ENCODE measurements at regions not wholly inside any gene's neighbourhood (a gene's known extent, or its start where the extent isn't known, plus 50 kb on each side); places are given as distances from the start of the nearest gene placed in this dataset.

DNA sequence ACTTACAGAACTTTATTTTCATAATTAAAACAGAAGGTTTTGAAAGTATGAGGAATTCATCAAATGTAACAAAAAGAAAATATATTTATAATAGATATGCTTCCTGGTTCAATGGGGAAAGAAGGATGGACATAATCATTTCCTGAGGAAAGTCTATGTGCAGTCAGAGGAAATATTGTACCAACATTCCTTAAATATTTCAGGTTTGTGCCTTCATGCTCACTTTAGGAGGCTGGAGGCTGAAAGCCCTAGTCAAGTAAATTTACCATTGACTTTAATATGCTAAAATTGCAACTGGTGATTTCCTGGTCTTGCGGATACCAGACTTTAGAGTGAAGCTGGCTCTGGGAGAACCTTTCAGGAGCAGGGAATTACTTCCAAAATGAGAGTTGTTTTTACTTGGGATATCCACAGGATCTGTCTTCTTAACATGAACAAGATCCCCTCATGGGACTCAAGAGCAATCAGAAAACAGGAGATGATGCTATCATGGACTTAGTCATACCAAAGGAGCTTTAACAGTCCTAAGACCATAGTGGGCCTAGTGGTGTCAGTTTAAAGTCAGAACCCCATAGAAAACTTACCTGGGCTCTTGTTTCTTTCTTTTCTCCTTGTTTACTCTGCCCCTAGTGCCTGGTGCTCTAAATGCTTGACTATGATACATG, 762.8 kb upstream of the GRAMD2B start:
- Histone ChIP-seq H3K4me3 (no peak overlapping the region), H3K4me1 (ENCODE audit: low read depth) (no peaks in the 10 kb centered on the region), H3K9me3 (no peaks in the 10 kb centered on the region), H3K36me3 (ENCODE audit: low read depth) (no peaks in the 10 kb centered on the region)
- intact Hi-C loops (cut with DNase I, micrococcal nuclease), result no loop called here
- no peak for DNase-seq
- TF ChIP-seq, protein P1, sequence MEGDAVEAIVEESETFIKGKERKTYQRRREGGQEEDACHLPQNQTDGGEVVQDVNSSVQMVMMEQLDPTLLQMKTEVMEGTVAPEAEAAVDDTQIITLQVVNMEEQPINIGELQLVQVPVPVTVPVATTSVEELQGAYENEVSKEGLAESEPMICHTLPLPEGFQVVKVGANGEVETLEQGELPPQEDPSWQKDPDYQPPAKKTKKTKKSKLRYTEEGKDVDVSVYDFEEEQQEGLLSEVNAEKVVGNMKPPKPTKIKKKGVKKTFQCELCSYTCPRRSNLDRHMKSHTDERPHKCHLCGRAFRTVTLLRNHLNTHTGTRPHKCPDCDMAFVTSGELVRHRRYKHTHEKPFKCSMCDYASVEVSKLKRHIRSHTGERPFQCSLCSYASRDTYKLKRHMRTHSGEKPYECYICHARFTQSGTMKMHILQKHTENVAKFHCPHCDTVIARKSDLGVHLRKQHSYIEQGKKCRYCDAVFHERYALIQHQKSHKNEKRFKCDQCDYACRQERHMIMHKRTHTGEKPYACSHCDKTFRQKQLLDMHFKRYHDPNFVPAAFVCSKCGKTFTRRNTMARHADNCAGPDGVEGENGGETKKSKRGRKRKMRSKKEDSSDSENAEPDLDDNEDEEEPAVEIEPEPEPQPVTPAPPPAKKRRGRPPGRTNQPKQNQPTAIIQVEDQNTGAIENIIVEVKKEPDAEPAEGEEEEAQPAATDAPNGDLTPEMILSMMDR (IDR thresholded peaks at IDR 0.05), result no peak
- ATAC-seq, result no peak

DNA sequence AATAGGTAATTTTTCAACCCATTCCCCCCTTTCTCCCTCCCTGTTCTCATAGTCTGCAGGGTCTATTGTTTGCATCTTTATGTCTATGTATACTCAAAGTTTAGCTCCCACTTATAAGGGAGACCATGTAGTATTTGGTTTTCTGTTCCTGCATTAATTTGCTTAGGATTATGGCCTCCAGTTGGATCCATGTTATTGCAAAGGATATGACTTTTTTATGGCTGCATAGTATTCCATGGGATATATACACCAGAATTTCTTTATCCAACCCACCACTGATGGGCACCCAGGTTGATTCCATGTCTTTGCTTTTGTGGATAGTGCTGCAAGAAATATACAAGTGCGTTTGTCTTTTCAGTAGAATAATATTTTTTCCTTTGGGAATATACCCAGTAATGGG, 761.6 kb upstream of the GRAMD2B start:
- Histone ChIP-seq H3K4me1 (ENCODE audit: low read depth) (no peaks in the 10 kb centered on the region), H3K4me3 (no peak overlapping the region), H3K9me3 (no peaks in the 10 kb centered on the region), H3K36me3 (ENCODE audit: low read depth) (no peaks in the 10 kb centered on the region)
- no peak for DNase-seq
- intact Hi-C loops (cut with DNase I, micrococcal nuclease), result no loop called here
- TF ChIP-seq, protein P1 (IDR thresholded peaks at IDR 0.05), result no peak
- ATAC-seq, result no peak

DNA sequence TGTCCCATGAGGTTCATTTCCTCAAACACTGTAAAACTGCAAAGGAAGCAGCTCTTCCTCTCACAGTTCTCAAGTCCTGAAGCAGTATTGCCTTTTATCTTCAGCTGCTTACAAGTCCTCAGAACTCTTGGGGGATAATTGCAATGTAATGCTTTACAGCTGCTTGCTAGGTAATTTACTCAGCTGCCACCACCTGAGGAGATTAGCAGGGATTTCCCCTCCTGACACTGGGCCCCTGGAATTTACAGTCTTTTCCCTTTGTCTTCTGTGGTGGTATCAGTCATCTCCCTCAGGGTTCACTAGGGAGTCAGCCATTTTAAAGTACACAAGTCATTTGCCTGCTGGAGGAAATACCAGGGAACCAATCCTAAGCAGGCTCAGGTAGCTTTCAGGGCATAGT, 754.3 kb upstream of the GRAMD2B start:
- intact Hi-C loops (cut with DNase I, micrococcal nuclease), result no loop called here
- Histone ChIP-seq H3K9me3 (no peaks in the 10 kb centered on the region), H3K4me1 (ENCODE audit: low read depth) (no peaks in the 10 kb centered on the region), H3K4me3 (no peak overlapping the region), H3K36me3 (ENCODE audit: low read depth) (no peaks in the 10 kb centered on the region)
- TF ChIP-seq, protein P1 (IDR thresholded peaks at IDR 0.05), result no peak
- DNase-seq (peak in 1 of 3 donors; percentile 31), ATAC-seq (peak; percentile 95)

DNA sequence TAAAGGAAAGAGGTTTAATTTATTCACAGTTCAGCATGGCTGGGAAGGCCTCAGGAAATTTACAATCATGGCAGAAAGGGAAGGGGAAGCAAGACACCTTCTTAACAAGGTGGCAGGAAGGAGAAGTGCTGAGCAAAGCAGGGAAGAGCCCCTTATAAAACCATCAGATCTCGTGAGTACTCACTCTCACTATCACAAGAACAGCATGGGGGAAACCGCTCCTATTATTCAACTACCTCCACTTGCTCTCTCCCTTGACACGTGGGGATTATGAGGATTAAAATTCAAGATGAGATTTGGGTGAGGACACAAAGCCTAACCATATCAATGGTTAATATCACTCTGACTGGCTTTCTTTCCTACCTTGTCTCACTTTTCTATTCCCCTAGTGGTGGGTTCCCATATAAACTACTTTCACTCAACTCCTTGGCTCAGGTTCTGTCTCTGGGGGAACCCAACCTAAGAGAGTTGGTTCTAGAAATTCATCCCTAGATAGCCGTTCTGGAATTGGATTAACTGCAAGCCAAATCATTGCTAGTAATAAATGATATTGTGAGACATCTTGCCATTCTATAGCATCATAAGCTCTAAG, 749.8 kb upstream of the GRAMD2B start:
- intact Hi-C loops (cut with DNase I, micrococcal nuclease), result no loop called here
- Histone ChIP-seq H3K36me3 (ENCODE audit: low read depth) (no peaks in the 10 kb centered on the region), H3K4me1 (ENCODE audit: low read depth) (no peaks in the 10 kb centered on the region), H3K4me3 (no peak overlapping the region), H3K9me3 (no peaks in the 10 kb centered on the region)
- DNase-seq (no peak), ATAC-seq (no peak)
- TF ChIP-seq, protein P1 (IDR thresholded peaks at IDR 0.05), result no peak

DNA sequence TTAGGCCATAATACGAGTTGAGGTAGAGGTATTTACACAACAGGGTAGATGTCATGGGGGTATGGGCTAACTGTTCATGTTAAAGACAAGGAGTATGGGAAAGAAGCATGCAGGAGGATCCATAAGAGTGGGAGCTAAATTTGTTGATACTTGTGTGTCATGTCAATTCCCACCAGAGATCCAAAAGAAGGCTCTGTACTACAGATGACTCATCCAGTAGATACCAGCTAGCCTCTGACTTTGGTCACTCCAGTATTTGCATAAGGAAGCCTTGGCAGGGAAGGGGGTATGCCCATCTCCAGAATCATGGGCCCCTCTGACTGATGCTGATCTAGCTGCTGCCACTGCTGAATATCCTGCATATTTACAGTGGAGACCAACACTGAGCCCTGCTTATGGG, 743.7 kb upstream of the GRAMD2B start:
- no peaks in the 10 kb centered on the region for H3K9me3 ChIP-seq
- no peaks in the 10 kb centered on the region for H3K4me1 ChIP-seq (ENCODE audit: low read depth)
- no peak for DNase-seq
- ATAC-seq, result no peak
- no peak overlapping the region for H3K4me3 ChIP-seq
- TF ChIP-seq, protein P1 (IDR thresholded peaks at IDR 0.05), result no peak
- no peaks in the 10 kb centered on the region for H3K36me3 ChIP-seq (ENCODE audit: low read depth)
- intact Hi-C loops (cut with DNase I, micrococcal nuclease), result no loop called here

All from mucosa of descending colon (tissue), 3 donors.